ENCODE measurements at regions not wholly inside any gene's neighbourhood (a gene's known extent, or its start where the extent isn't known, plus 50 kb on each side); places are given as distances from the start of the nearest gene placed in this dataset.
"Not testable (repeated sequence)": the region's sequence is repeated elsewhere in the genome, so short reads cannot be mapped to it uniquely, and the experiment has no call there.

GRCh38 chr10:108039821-108040584 is 875.5 kb upstream of the SORCS1 start:
- H3K27me3 ChIP-seq (ENCODE audit: control insufficient read depth, insufficient read depth, low read length) = no peaks in the 10 kb centered on the region
- H3K9ac ChIP-seq (ENCODE audit: low read depth, low read length) = no peak overlapping the region
- H3K36me3 ChIP-seq (ENCODE audit: control insufficient read depth, insufficient read depth, low read length) = no peaks in the 10 kb centered on the region
- H3K4me1 ChIP-seq (ENCODE audit: control insufficient read depth, insufficient read depth, low read length) = no peaks in the 10 kb centered on the region
- no peak overlapping the region for H3K4me3 ChIP-seq (ENCODE audit: low read depth, low read length)
- no peak overlapping the region for H3K27ac ChIP-seq (ENCODE audit: low read depth, low read length)
- peaks cover 12% of the 10 kb centered on the region; the same call in 1 of the 2 replicates for H3K9me3 ChIP-seq (ENCODE audit: control insufficient read depth, insufficient read depth, low read length)

- H3K27ac ChIP-seq (ENCODE audit: low read depth, low read length) = no peak overlapping the region
Observed at GRCh38 chr10:108037061-108037460, 872.6 kb upstream of the SORCS1 start.

GRCh38 chr10:108036265-108036664 is 871.8 kb upstream of the SORCS1 start:
- H3K27me3 ChIP-seq (ENCODE audit: control insufficient read depth, insufficient read depth, low read length) = no peaks in the 10 kb centered on the region

More at GRCh38 chr10:108037061-108037460, 872.6 kb upstream of the SORCS1 start:
- H3K4me3 ChIP-seq (ENCODE audit: low read depth, low read length) = no peak overlapping the region
- no peaks in the 10 kb centered on the region for H3K36me3 ChIP-seq (ENCODE audit: control insufficient read depth, insufficient read depth, low read length)
- no peaks in the 10 kb centered on the region for H3K27me3 ChIP-seq (ENCODE audit: control insufficient read depth, insufficient read depth, low read length)
- H3K9ac ChIP-seq (ENCODE audit: low read depth, low read length) = no peak overlapping the region
- H3K9me3 ChIP-seq (ENCODE audit: control insufficient read depth, insufficient read depth, low read length) = peaks cover 12% of the 10 kb centered on the region; the same call in 1 of the 2 replicates
- no peaks in the 10 kb centered on the region for H3K4me1 ChIP-seq (ENCODE audit: control insufficient read depth, insufficient read depth, low read length)

GRCh38 chr10:108034829-108035228 is 870.3 kb upstream of the SORCS1 start:
- Histone ChIP-seq H3K36me3 (ENCODE audit: control insufficient read depth, insufficient read depth, low read length) (no peaks in the 10 kb centered on the region), H3K4me1 (ENCODE audit: control insufficient read depth, insufficient read depth, low read length) (no peaks in the 10 kb centered on the region), H3K27ac (ENCODE audit: low read depth, low read length) (no peak overlapping the region), H3K27me3 (ENCODE audit: control insufficient read depth, insufficient read depth, low read length) (no peaks in the 10 kb centered on the region), H3K9me3 (ENCODE audit: control insufficient read depth, insufficient read depth, low read length) (0 out of 2 replicates have a peak, but pooled peaks cover 7% of the 10 kb centered on the region), H3K4me3 (ENCODE audit: low read depth, low read length) (no peak overlapping the region), H3K9ac (ENCODE audit: low read depth, low read length) (no peak overlapping the region)

More at GRCh38 chr10:108036265-108036664, 871.8 kb upstream of the SORCS1 start:
- Histone ChIP-seq H3K9me3 (ENCODE audit: control insufficient read depth, insufficient read depth, low read length) (peaks cover 12% of the 10 kb centered on the region; the same call in 1 of the 2 replicates), H3K27ac (ENCODE audit: low read depth, low read length) (no peak overlapping the region), H3K4me1 (ENCODE audit: control insufficient read depth, insufficient read depth, low read length) (no peaks in the 10 kb centered on the region), H3K9ac (ENCODE audit: low read depth, low read length) (no peak overlapping the region), H3K36me3 (ENCODE audit: control insufficient read depth, insufficient read depth, low read length) (no peaks in the 10 kb centered on the region), H3K4me3 (ENCODE audit: low read depth, low read length) (no peak overlapping the region)

- H3K27ac ChIP-seq (ENCODE audit: low read depth, low read length); H3K4me3 ChIP-seq (ENCODE audit: low read depth, low read length); H3K27me3 ChIP-seq (ENCODE audit: control insufficient read depth, insufficient read depth, low read length); H3K9me3 ChIP-seq (ENCODE audit: control insufficient read depth, insufficient read depth, low read length); H3K4me1 ChIP-seq (ENCODE audit: control insufficient read depth, insufficient read depth, low read length); H3K36me3 ChIP-seq (ENCODE audit: control insufficient read depth, insufficient read depth, low read length); H3K9ac ChIP-seq (ENCODE audit: low read depth, low read length): not testable (repeated sequence)
Observed at GRCh38 chr10:108033518-108033917, 869.0 kb upstream of the SORCS1 start.

- Histone ChIP-seq H3K4me1 (ENCODE audit: control insufficient read depth, insufficient read depth, low read length) (no peaks in the 10 kb centered on the region), H3K27ac (ENCODE audit: low read depth, low read length) (no peak overlapping the region), H3K4me3 (ENCODE audit: low read depth, low read length) (no peak overlapping the region), H3K9ac (ENCODE audit: low read depth, low read length) (no peak overlapping the region), H3K9me3 (ENCODE audit: control insufficient read depth, insufficient read depth, low read length) (no peaks in the 10 kb centered on the region; the same call in 1 of the 2 replicates), H3K27me3 (ENCODE audit: control insufficient read depth, insufficient read depth, low read length) (no peaks in the 10 kb centered on the region), H3K36me3 (ENCODE audit: control insufficient read depth, insufficient read depth, low read length) (no peaks in the 10 kb centered on the region)
Observed at GRCh38 chr10:108031505-108031904, 867.0 kb upstream of the SORCS1 start.

- H3K9ac ChIP-seq (ENCODE audit: low read depth, low read length) = no peak overlapping the region
- H3K36me3 ChIP-seq (ENCODE audit: control insufficient read depth, insufficient read depth, low read length) = no peaks in the 10 kb centered on the region
- no peak overlapping the region for H3K27ac ChIP-seq (ENCODE audit: low read depth, low read length)
- no peaks in the 10 kb centered on the region for H3K9me3 ChIP-seq (ENCODE audit: control insufficient read depth, insufficient read depth, low read length)
- H3K4me3 ChIP-seq (ENCODE audit: low read depth, low read length) = no peak overlapping the region
- H3K4me1 ChIP-seq (ENCODE audit: control insufficient read depth, insufficient read depth, low read length) = no peaks in the 10 kb centered on the region
- no peaks in the 10 kb centered on the region for H3K27me3 ChIP-seq (ENCODE audit: control insufficient read depth, insufficient read depth, low read length)
Observed at GRCh38 chr10:108014902-108015177, 850.3 kb upstream of the SORCS1 start.

- Histone ChIP-seq H3K27ac (ENCODE audit: low read depth, low read length) (no peak overlapping the region), H3K27me3 (ENCODE audit: control insufficient read depth, insufficient read depth, low read length) (no peaks in the 10 kb centered on the region), H3K36me3 (ENCODE audit: control insufficient read depth, insufficient read depth, low read length) (no peaks in the 10 kb centered on the region), H3K4me1 (ENCODE audit: control insufficient read depth, insufficient read depth, low read length) (no peaks in the 10 kb centered on the region), H3K4me3 (ENCODE audit: low read depth, low read length) (no peak overlapping the region), H3K9ac (ENCODE audit: low read depth, low read length) (no peak overlapping the region), H3K9me3 (ENCODE audit: control insufficient read depth, insufficient read depth, low read length) (no peaks in the 10 kb centered on the region)
Observed at GRCh38 chr10:108014145-108014901, 849.8 kb upstream of the SORCS1 start.

- Histone ChIP-seq H3K4me1 (ENCODE audit: control insufficient read depth, insufficient read depth, low read length) (no peaks in the 10 kb centered on the region), H3K27ac (ENCODE audit: low read depth, low read length) (no peak overlapping the region), H3K9ac (ENCODE audit: low read depth, low read length) (no peak overlapping the region), H3K36me3 (ENCODE audit: control insufficient read depth, insufficient read depth, low read length) (no peaks in the 10 kb centered on the region), H3K9me3 (ENCODE audit: control insufficient read depth, insufficient read depth, low read length) (peaks cover 18% of the 10 kb centered on the region), H3K4me3 (ENCODE audit: low read depth, low read length) (no peak overlapping the region), H3K27me3 (ENCODE audit: control insufficient read depth, insufficient read depth, low read length) (no peaks in the 10 kb centered on the region)
Observed at GRCh38 chr10:108005627-108006026, 841.1 kb upstream of the SORCS1 start.

- H3K9ac ChIP-seq (ENCODE audit: low read depth, low read length) = no peak overlapping the region
Observed at GRCh38 chr10:108003576-108003975, 839.1 kb upstream of the SORCS1 start.

GRCh38 chr10:108003061-108003460 is 838.6 kb upstream of the SORCS1 start:
- H3K4me3 ChIP-seq (ENCODE audit: low read depth, low read length) = no peak overlapping the region
- H3K27me3 ChIP-seq (ENCODE audit: control insufficient read depth, insufficient read depth, low read length) = no peaks in the 10 kb centered on the region
- H3K27ac ChIP-seq (ENCODE audit: low read depth, low read length) = no peak overlapping the region

More at GRCh38 chr10:108003576-108003975, 839.1 kb upstream of the SORCS1 start:
- H3K4me3 ChIP-seq (ENCODE audit: low read depth, low read length) = no peak overlapping the region
- no peaks in the 10 kb centered on the region for H3K4me1 ChIP-seq (ENCODE audit: control insufficient read depth, insufficient read depth, low read length)
- H3K36me3 ChIP-seq (ENCODE audit: control insufficient read depth, insufficient read depth, low read length) = no peaks in the 10 kb centered on the region
- H3K27ac ChIP-seq (ENCODE audit: low read depth, low read length) = no peak overlapping the region
- peaks cover 16% of the 10 kb centered on the region for H3K9me3 ChIP-seq (ENCODE audit: control insufficient read depth, insufficient read depth, low read length)
- H3K27me3 ChIP-seq (ENCODE audit: control insufficient read depth, insufficient read depth, low read length) = no peaks in the 10 kb centered on the region

More at GRCh38 chr10:108003061-108003460, 838.6 kb upstream of the SORCS1 start:
- Histone ChIP-seq H3K9ac (ENCODE audit: low read depth, low read length) (no peak overlapping the region), H3K36me3 (ENCODE audit: control insufficient read depth, insufficient read depth, low read length) (no peaks in the 10 kb centered on the region), H3K9me3 (ENCODE audit: control insufficient read depth, insufficient read depth, low read length) (peaks cover 11% of the 10 kb centered on the region), H3K4me1 (ENCODE audit: control insufficient read depth, insufficient read depth, low read length) (no peaks in the 10 kb centered on the region)

Data from HUES48 (cell line).